ENCODE measurements at regions not wholly inside any gene's neighbourhood (a gene's known extent, or its start where the extent isn't known, plus 50 kb on each side); places are given as distances from the start of the nearest gene placed in this dataset.

DNA sequence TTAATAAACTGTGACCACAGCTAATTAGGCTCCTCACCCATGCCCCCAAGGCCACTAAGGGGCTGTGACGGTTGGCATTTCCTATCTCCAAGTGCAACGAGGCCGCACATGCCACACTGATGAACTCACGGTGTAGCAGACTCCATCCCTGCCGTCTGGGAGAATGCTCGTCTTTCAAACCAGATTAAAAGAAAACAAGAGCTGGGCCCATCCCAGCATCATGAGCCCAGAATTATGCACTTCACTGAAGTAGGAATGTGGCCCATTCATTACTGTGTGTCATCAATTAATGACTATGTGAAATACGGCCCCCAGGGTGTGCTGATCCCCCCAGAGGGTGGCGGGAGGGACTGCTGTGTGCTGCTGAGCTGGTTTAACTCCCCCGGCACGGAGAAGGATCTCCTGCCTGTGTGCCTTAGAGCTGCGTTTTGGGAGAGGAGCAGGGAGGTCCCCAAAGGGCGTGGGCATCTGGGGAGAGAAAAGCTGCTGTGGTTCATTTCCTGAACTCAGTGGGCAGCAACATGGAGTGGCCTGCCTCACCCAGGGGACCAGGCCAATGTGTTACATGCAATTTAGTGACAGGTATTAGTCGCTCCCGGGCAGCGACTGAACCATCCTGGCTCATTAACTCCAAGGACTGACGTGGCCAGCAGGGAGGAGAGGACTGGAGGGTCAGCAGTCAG, 194.5 kb downstream of the FOXL1 start:
- peak overlapping the region; percentile 98 for H3K27ac Mint-ChIP-seq (ENCODE audit: unreplicated experiment)
- no peak overlapping the region for H3K4me3 ChIP-seq (ENCODE audit: insufficient read depth, low read depth, low read length)
- no peaks in the 10 kb centered on the region for H3K27me3 ChIP-seq (ENCODE audit: insufficient read depth, low read length)
- no peaks in the 10 kb centered on the region for H3K27me3 Mint-ChIP-seq (ENCODE audit: low read depth, unreplicated experiment)
- no peaks in the 10 kb centered on the region for H3K79me2 ChIP-seq (ENCODE audit: insufficient read depth, low read length)
- H3K9ac ChIP-seq (ENCODE audit: low read length), result peak overlapping the region; percentile 68
- no peaks in the 10 kb centered on the region for H3K36me3 Mint-ChIP-seq (ENCODE audit: low read depth, unreplicated experiment)
- H3K4me1 ChIP-seq (ENCODE audit: insufficient read depth, low read length), result peaks cover 29% of the 10 kb centered on the region
- H3K9me3 ChIP-seq (ENCODE audit: insufficient read depth, low read depth, low read length), result no peaks in the 10 kb centered on the region
- peak overlapping the region; percentile 29 for H2AFZ ChIP-seq (ENCODE audit: low read depth, low read length)
- H3K4me2 ChIP-seq (ENCODE audit: low read length), result peak overlapping the region; percentile 54
- H4K20me1 ChIP-seq (ENCODE audit: insufficient read depth, low read length), result no peaks in the 10 kb centered on the region
- peaks cover 18% of the 10 kb centered on the region for H3K4me1 Mint-ChIP-seq (ENCODE audit: low read depth, unreplicated experiment)
- peak overlapping the region; percentile 29 for H3K4me3 Mint-ChIP-seq (ENCODE audit: unreplicated experiment)
- H3K36me3 ChIP-seq (ENCODE audit: insufficient read depth, low read length), result no peaks in the 10 kb centered on the region
- H3K27ac ChIP-seq (ENCODE audit: low read depth, low read length), result peak overlapping the region; percentile 84
- H3K9me3 Mint-ChIP-seq (ENCODE audit: unreplicated experiment), result peaks cover 2% of the 10 kb centered on the region
- FAIRE-seq, result peak; percentile 89
- no peak for TF ChIP-seq EZH2 (IDR thresholded peaks at IDR 0.05; ENCODE audit: insufficient read depth, low read length)
- TF ChIP-seq, protein P1, sequence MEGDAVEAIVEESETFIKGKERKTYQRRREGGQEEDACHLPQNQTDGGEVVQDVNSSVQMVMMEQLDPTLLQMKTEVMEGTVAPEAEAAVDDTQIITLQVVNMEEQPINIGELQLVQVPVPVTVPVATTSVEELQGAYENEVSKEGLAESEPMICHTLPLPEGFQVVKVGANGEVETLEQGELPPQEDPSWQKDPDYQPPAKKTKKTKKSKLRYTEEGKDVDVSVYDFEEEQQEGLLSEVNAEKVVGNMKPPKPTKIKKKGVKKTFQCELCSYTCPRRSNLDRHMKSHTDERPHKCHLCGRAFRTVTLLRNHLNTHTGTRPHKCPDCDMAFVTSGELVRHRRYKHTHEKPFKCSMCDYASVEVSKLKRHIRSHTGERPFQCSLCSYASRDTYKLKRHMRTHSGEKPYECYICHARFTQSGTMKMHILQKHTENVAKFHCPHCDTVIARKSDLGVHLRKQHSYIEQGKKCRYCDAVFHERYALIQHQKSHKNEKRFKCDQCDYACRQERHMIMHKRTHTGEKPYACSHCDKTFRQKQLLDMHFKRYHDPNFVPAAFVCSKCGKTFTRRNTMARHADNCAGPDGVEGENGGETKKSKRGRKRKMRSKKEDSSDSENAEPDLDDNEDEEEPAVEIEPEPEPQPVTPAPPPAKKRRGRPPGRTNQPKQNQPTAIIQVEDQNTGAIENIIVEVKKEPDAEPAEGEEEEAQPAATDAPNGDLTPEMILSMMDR (IDR thresholded peaks at IDR 0.05; ENCODE audit: insufficient read depth, low read depth, low read length), result peak; percentile 3
- DNase-seq (ENCODE audit: low read depth), result peak; percentile 95

DNA sequence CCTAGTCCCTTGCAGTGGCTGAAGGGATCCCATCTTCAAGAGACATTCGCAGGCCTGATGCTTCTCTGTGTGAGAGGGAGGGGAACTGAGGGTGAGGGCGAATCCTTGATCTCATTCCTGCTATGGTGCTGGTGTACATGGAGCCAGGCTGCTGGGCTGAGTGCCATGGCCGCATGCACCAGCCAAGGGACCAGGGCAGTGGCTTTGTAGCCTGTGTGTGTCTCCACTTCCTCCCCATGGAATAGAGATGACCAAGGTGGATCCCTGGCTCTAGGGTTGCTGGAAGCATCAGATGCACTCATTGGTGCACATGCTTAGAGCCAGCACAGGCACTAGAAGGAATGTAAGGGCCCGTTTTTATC, 195.0 kb downstream of the FOXL1 start:
- Histone ChIP-seq H3K4me3 (ENCODE audit: insufficient read depth, low read depth, low read length) (no peak overlapping the region), H4K20me1 (ENCODE audit: insufficient read depth, low read length) (no peaks in the 10 kb centered on the region), H3K9me3 (ENCODE audit: insufficient read depth, low read depth, low read length) (no peaks in the 10 kb centered on the region), H3K27ac (ENCODE audit: low read depth, low read length) (peak overlapping the region; percentile 84), H3K36me3 (ENCODE audit: insufficient read depth, low read length) (no peaks in the 10 kb centered on the region), H3K79me2 (ENCODE audit: insufficient read depth, low read length) (no peaks in the 10 kb centered on the region), H3K4me1 (ENCODE audit: insufficient read depth, low read length) (peaks cover 29% of the 10 kb centered on the region), H3K27me3 (ENCODE audit: insufficient read depth, low read length) (no peaks in the 10 kb centered on the region), H2AFZ (ENCODE audit: low read depth, low read length) (peak overlapping the region; percentile 29), H3K9ac (ENCODE audit: low read length) (peak overlapping the region; percentile 68), H3K4me2 (ENCODE audit: low read length) (peak overlapping the region; percentile 54)
- no peak overlapping the region for H3K4me3 Mint-ChIP-seq (ENCODE audit: unreplicated experiment)
- DNase-seq (ENCODE audit: low read depth), result peak; percentile 22
- H3K36me3 Mint-ChIP-seq (ENCODE audit: low read depth, unreplicated experiment), result no peaks in the 10 kb centered on the region
- H3K27ac Mint-ChIP-seq (ENCODE audit: unreplicated experiment), result peak overlapping the region; percentile 98
- no peaks in the 10 kb centered on the region for H3K27me3 Mint-ChIP-seq (ENCODE audit: low read depth, unreplicated experiment)
- no peak for FAIRE-seq
- TF ChIP-seq, protein P1 (IDR thresholded peaks at IDR 0.05; ENCODE audit: insufficient read depth, low read depth, low read length), result no peak
- TF ChIP-seq EZH2 (IDR thresholded peaks at IDR 0.05; ENCODE audit: insufficient read depth, low read length), result no peak
- H3K4me1 Mint-ChIP-seq (ENCODE audit: low read depth, unreplicated experiment), result peaks cover 18% of the 10 kb centered on the region
- H3K9me3 Mint-ChIP-seq (ENCODE audit: unreplicated experiment), result peaks cover 2% of the 10 kb centered on the region

DNA sequence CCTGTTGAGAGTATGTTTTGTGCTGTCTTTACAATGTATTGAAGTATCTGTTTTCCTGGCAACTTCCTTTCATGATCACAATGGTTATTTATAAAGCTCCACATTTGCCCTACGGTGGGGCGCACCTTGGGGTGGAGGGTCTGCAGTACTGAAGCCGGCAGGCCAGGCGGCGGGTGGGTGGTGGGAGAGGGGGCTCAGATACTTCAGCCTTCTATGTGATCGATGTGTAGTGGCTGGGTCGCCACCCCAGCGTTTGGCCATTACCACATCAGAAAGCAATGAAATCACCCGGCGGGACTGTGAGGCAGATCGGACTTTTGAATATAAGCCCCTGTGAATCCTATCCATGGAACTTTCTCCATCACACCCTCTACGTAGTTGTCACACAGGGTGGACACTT, 196.6 kb downstream of the FOXL1 start:
- Mint-ChIP-seq H3K27ac (ENCODE audit: unreplicated experiment) (no peak overlapping the region), H3K4me3 (ENCODE audit: unreplicated experiment) (no peak overlapping the region), H3K9me3 (ENCODE audit: unreplicated experiment) (peaks cover 4% of the 10 kb centered on the region), H3K27me3 (ENCODE audit: low read depth, unreplicated experiment) (peaks cover 6% of the 10 kb centered on the region), H3K36me3 (ENCODE audit: low read depth, unreplicated experiment) (no peaks in the 10 kb centered on the region), H3K4me1 (ENCODE audit: low read depth, unreplicated experiment) (peaks cover 14% of the 10 kb centered on the region)
- TF ChIP-seq, protein P1 (IDR thresholded peaks at IDR 0.05; ENCODE audit: insufficient read depth, low read depth, low read length), result no peak
- no peak for TF ChIP-seq EZH2 (IDR thresholded peaks at IDR 0.05; ENCODE audit: insufficient read depth, low read length)
- Histone ChIP-seq H3K27me3 (ENCODE audit: insufficient read depth, low read length) (no peaks in the 10 kb centered on the region), H3K9ac (ENCODE audit: low read length) (no peak overlapping the region), H3K9me3 (ENCODE audit: insufficient read depth, low read depth, low read length) (no peaks in the 10 kb centered on the region), H3K4me2 (ENCODE audit: low read length) (no peak overlapping the region), H4K20me1 (ENCODE audit: insufficient read depth, low read length) (no peaks in the 10 kb centered on the region), H3K4me3 (ENCODE audit: insufficient read depth, low read depth, low read length) (no peak overlapping the region), H3K27ac (ENCODE audit: low read depth, low read length) (no peak overlapping the region), H2AFZ (ENCODE audit: low read depth, low read length) (no peak overlapping the region), H3K79me2 (ENCODE audit: insufficient read depth, low read length) (no peaks in the 10 kb centered on the region), H3K36me3 (ENCODE audit: insufficient read depth, low read length) (no peaks in the 10 kb centered on the region), H3K4me1 (ENCODE audit: insufficient read depth, low read length) (peaks cover 19% of the 10 kb centered on the region)
- DNase-seq (ENCODE audit: low read depth) (no peak), FAIRE-seq (no peak)

All from astrocyte (in vitro differentiated cells and primary cell).